Fibroblast of skin of left quadriceps (primary cell): ENCODE measurements at regions not wholly inside any gene's neighbourhood (a gene's known extent, or its start where the extent isn't known, plus 50 kb on each side); places are given as distances from the start of the nearest gene placed in this dataset.
A peak's percentile ranks its signal among the peaks of the same experiment; 100 is the strongest.

Experiments
- DNase-seq, 2 experiments: peaks; one replicate each; pipeline ENCODE4 v3.0.0-alpha.2; 2013; ENCODE audit warnings: low read depth in 2 of 2

DNA sequence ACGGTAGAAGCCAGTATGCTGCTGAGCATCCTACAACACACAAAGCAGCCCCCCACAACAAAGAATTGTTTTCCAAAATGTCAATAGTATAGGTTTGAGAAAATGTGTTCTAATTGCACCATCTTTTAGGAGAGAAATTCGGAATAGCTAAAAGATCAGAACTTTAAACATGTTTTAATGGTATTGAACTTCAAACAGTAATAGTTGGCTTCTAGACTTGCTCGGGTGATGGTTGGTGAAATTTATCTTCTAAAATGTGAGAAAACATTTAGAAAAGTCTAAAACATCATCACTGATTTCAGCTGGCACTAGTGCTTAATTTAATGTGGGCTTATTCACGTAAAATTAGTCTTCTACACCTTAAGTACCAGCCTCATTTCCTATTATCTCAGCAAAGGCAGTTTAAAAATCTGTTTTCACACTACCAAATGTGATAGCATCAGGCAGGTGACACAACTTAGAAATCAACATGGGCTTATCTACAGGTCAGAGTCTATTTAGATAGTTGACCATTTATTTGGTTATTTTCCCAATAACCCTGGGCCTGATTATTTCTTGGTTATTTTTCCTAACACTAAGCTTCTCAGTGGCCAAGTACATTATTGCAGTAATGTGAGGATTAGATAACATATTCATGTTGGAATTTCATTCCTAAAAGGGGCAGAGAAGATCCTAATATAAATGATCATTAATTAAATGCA lies 399.3 kb upstream of the PKN2 start:
- DNase-seq = no peak

DNA sequence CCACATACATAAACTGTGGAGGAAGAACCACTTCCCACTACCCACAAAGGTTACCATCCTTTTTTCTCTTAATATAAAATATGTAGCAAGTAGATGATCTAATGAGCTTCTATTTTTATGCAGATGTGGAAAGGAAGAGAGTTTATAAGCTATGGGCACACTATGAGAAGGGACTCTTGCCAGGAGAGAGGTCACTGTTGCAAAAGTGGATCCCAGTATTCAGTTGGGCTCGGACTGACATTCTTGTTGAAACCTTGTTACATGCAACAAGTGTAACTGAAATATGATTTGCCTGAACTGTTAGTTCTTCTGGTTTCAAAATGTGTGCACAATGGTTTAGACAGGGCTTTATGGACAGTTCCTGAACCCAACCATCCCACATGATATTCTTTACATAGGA lies 397.4 kb upstream of the PKN2 start:
- DNase-seq = no peak

- no peak for DNase-seq
Observed at GRCh38 chr1:88288571-88288970, 395.5 kb upstream of the PKN2 start.

GRCh38 chr1:88289401-88290102 lies 394.5 kb upstream of the PKN2 start:
- DNase-seq = no peak

DNA sequence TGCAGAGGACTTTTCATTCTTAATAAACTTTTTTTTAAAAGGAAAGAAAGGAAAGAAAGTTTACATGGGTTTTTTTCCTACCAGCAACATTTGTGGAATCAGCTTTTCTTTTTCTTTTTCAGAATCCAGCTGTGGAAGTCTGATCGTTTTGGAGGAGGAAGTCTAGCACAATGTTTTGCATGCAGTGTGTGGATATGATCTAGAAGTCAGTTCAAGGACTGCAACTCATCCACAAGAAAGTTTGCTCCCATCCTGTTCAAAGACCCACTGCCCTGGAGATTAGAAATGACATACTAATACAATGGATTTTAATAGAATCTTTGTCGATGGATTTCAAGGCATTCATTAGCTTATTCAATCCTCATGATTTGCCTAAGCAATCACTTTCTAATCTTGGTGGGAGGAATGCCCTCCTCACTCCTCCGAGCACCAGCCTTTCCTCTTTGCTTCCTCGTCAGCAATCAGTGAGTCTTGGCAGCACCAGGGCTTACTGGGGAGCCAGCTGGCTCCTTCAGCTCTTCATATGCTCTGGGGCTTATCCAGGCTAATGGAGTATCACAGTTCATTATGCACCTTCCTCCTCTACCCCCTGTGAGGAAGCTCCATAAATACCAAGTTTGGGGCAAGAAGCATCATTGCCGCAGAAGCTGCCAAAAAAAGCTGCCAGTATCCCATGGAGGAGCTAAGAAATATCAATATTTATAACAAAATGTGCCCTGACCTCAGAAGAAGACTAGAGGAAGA lies 392.3 kb upstream of the PKN2 start:
- DNase-seq = no peak

- no peak for DNase-seq
Observed at GRCh38 chr1:88293691-88294190, 390.3 kb upstream of the PKN2 start.

DNA sequence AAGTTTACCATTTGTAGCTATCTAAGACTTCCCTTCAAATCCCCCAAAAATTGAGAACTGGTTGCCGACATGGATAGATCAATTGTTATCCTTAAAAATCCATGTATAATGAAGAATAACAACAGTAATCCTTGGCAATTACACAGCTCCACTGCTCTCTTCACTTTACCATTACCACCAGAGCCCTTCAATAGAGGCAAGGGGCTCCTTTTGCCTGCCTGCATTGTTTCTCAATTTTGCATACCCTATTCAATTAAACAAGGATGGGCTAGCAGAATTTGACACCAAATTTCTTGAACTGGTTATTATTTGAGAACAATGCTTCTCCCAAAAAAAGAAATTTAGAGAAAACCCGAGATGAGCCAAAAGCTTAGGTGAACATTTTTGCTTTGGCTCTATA lies 387.8 kb upstream of the PKN2 start:
- no peak for DNase-seq

- DNase-seq = no peak
Observed at GRCh38 chr1:88296642-88297041, 387.4 kb upstream of the PKN2 start.

DNA sequence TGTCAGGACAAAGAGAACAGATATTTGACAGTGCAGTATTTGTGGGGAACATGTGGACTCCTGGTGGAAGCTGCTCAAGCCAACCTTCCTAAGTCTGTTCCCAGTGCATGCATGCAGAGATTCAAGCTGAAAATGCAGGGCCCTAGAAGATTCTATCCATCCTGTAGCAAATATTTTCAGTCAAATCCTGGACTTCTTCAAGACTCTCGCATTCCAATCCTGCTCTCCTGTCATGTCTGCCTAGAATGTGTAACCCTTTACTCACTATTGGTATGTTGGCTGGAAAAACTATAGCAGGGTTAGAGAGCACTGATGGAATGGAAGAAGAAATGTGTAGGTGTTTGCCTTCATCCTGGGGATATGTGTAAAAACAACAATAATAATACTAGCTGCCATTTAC lies 385.6 kb upstream of the PKN2 start:
- no peak for DNase-seq

GRCh38 chr1:88300752-88301263 lies 383.3 kb upstream of the PKN2 start:
- no peak for DNase-seq

GRCh38 chr1:88302843-88303486 lies 381.1 kb upstream of the PKN2 start:
- DNase-seq = peak; percentile 17 to 21

DNA sequence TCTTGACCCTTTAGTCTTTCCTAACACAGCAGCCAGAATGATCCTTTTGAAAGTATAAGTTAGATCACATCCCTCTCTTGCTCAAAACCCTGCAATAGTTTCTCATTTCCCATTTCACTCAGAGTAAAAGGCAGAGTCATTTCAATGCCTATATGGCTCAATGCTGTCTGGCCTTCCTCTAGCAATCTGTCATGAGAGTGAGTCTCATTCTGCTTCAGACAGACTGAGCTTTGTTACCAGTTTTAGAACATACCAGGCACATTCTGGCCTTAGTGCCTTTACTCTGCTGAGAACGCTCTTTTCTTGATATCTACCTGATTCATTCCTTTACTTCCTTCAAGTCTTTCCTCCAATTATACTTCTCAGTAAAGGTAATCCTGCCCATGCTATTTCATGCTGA lies 372.8 kb upstream of the PKN2 start:
- no peak for DNase-seq

DNA sequence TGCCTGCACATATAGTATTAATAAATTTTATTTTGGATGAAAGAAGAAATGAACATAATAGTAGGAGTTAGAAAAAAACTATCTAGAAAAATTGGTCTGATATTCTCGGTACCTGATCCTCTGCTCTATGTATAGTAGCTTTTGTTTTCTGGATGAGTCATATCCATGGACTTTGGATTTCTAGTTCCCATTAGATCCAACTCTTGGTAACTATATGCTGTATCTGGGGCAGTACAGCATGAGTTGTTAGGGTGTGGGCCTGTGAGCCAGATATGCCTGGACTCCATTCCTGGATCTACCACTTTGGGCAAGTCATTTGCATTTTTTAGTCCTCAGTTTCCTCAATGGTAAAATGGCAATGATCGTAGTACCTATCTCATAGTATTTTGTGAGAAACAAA lies 372.2 kb upstream of the PKN2 start:
- DNase-seq = no peak

DNA sequence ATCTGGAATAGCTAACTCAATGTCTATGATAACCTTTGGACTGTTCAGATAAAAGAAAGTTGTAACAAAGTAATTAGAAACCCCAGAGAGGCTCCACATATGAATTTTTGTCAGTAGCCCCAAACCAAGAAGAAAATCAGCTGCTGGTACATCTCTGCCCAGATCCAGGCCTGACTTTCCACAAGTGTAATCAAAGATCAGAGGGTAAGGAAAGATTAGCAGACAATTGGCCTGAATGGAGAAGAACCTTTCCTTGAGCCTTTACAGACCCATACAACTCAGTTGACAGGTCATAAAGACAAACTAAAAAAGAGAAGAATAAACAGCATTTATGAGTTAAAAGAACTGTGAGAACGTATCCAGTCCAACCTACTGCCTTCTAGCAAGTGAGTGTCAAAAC lies 366.7 kb upstream of the PKN2 start:
- DNase-seq = no peak

DNA sequence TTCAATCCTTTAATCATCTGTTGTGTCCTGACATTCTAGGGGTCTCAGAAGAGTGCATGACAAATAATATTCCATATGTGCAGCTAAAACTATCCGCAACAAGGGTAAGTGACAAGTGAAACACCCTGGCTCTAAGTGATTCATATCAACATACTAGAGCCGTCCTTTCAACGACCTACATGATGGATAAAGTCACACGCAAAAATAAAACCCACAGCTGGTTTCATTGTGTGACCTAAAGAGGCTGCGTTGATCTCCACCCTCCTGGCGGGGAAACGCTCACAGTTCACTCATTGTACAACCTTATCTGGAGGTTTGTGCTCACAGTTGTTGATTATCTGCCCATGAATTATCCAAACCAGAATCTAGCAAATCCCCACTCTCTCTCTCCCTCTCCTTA lies 365.3 kb upstream of the PKN2 start:
- no peak for DNase-seq

GRCh38 chr1:88320291-88320690 lies 363.8 kb upstream of the PKN2 start:
- DNase-seq = no peak

DNA sequence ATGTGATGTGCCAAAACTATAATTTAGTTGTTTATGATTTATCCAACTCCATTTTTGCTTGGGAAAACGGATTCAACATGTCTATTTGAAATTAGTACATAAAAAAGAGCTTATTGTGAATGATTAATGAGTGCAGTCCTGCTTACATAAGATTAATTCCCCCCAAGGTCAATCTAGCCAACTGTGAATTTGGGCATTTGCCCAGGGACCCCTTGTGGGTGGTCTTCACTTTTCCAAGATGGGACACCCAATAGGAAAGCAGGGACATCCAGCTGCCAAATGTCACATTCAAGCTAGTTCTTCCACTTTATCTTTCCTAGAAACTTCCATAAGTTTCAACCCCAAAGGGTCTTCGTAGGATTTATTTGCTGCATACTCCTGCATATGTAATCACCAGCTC lies 362.4 kb upstream of the PKN2 start:
- no peak for DNase-seq

GRCh38 chr1:88324899-88325298 lies 359.2 kb upstream of the PKN2 start:
- no peak for DNase-seq

GRCh38 chr1:88327391-88328267 lies 356.4 kb upstream of the PKN2 start:
- peak; percentile 75 to 78 for DNase-seq

GRCh38 chr1:88330201-88330600 lies 353.9 kb upstream of the PKN2 start:
- no peak for DNase-seq

- DNase-seq = no peak
Observed at GRCh38 chr1:88333086-88333695, 350.9 kb upstream of the PKN2 start.
